HCT116 (cell line): ENCODE measurements at regions not wholly inside any gene's neighbourhood (a gene's known extent, or its start where the extent isn't known, plus 50 kb on each side); places are given as distances from the start of the nearest gene placed in this dataset.

Experiments used
- CTCF ChIP-seq, 3 experiments: fragments of 200-600 bp in 1 of 3; sonication (generic) in 1 of 3; IDR thresholded peaks in 2 of 3; conservative IDR thresholded peaks in 1 of 3; 2 replicates each; pipeline ENCODE4 v1.5.1; 2012 to 2017; ENCODE audit warnings: low read depth in 2 of 3, low read length in 2 of 3, antibody characterized with exemption in 1 of 3, borderline replicate concordance in 1 of 3, control low read depth in 1 of 3, mild to moderate bottlenecking in 1 of 3, mixed read lengths in 1 of 3, mixed run types in 1 of 3, moderate library complexity in 1 of 3; ENCODE audit not compliant: insufficient read depth in 1 of 3
- EZH2 ChIP-seq: fragments of 200-600 bp; sonication (generic); IDR thresholded peaks from 2 replicates; pipeline ENCODE4 v1.6.1; 2017; ENCODE audit warnings: antibody characterized with exemption, mixed run types
- EZH2phosphoT487 ChIP-seq: fragments of 200-600 bp; IDR thresholded peaks from 2 replicates; pipeline ENCODE4 v1.6.1; 2018; ENCODE audit warnings: antibody characterized with exemption, borderline replicate concordance
- POLR2A ChIP-seq: IDR thresholded peaks from 2 replicates; pipeline ENCODE4 v1.7.0; 2011; ENCODE audit warnings: borderline replicate concordance; ENCODE audit not compliant: insufficient read depth, insufficient read length; ENCODE audit errors: extremely low read depth
- POLR2AphosphoS5 ChIP-seq: IDR thresholded peaks from 2 replicates; pipeline ENCODE4 v1.6.1; 2011; ENCODE audit warnings: mild to moderate bottlenecking, low read depth, low read length, moderate library complexity
- RAD21 ChIP-seq: IDR thresholded peaks from 2 replicates; pipeline ENCODE4 v1.6.1; 2012; ENCODE audit warnings: low read depth, mild to moderate bottlenecking
- SP1 ChIP-seq: IDR thresholded peaks from 2 replicates; pipeline ENCODE4 v1.6.1; 2012; ENCODE audit warnings: low read depth
- SRF ChIP-seq: IDR thresholded peaks from 2 replicates; pipeline ENCODE4 v1.6.1; 2012; ENCODE audit warnings: low read depth
- YY1 ChIP-seq: IDR thresholded peaks from 2 replicates; pipeline ENCODE4 v1.6.1; 2011; ENCODE audit warnings: low read length, low read depth, moderate library complexity, mild to moderate bottlenecking; ENCODE audit not compliant: insufficient replicate concordance; ENCODE audit errors: extremely low read depth
- ZFX ChIP-seq: fragments of 450-650 bp; IDR thresholded peaks from 2 replicates; pipeline ENCODE4 v1.6.1; 2017
- ZNF274 ChIP-seq: fragments of 200-500 bp; sonication (Bioruptor generic); IDR thresholded peaks from 2 replicates; pipeline ENCODE4 v1.6.1; 2014; ENCODE audit warnings: mild to moderate bottlenecking, low read depth, low read length, inconsistent platforms
- TF ChIP-seq, protein P1 (sequence below): IDR thresholded peaks from 2 replicates; pipeline ENCODE4 v1.6.1; 2012
- TF ChIP-seq, protein P2 (sequence below): IDR thresholded peaks from 2 replicates; pipeline ENCODE4 v1.6.1; 2011; ENCODE audit warnings: mild to moderate bottlenecking, low read length, moderate library complexity; ENCODE audit not compliant: insufficient replicate concordance; ENCODE audit errors: extremely low read depth

DNA sequence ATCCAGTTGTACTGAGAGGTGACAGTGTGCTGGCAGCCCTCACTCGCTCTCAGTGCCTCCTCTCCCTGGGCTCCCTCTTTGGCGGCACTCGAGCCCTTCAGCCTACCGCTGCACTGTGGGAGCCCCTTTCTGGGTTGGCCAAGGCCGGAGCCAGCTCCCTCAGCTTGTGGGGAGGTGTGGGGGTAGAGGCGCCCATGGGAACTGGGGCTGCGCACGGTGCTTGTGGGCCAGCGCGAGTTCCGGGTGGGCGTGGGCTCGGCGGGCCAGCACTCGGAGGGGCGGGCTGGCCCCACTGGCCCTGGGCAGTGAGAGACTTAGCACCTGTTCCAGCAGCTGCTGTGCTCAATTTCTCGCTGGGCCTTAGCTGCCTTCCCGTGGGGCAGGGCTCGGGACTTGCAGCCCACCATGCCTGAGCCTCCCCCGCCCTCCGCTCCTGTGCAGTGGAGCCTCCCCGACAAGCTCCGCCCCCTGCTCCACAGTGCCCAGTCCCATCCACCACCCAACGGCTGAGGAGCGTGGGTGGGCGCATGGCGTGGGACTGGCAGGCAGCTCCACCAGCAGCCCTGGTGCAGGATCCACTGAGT lies 342.2 kb upstream of the ZNF608 start:
- TF ChIP-seq RAD21 = no peak
- TF ChIP-seq CTCF (IDR thresholded peaks at IDR 0.05 in 2 of 3, conservative IDR thresholded peaks at IDR 0.05 in 1 of 3; ENCODE audit: borderline replicate concordance in 1 of 3, insufficient read depth in 1 of 3, low read depth in 2 of 3, low read length in 2 of 3) = no peak
- TF ChIP-seq, protein P1, sequence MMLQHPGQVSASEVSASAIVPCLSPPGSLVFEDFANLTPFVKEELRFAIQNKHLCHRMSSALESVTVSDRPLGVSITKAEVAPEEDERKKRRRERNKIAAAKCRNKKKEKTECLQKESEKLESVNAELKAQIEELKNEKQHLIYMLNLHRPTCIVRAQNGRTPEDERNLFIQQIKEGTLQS = no peak
- no peak for TF ChIP-seq SRF
- TF ChIP-seq EZH2 = no peak
- no peak for TF ChIP-seq POLR2A
- no peak for TF ChIP-seq EZH2phosphoT487
- TF ChIP-seq SP1 = no peak
- TF ChIP-seq POLR2AphosphoS5 = no peak
- TF ChIP-seq ZNF274 = no peak
- TF ChIP-seq, protein P2, sequence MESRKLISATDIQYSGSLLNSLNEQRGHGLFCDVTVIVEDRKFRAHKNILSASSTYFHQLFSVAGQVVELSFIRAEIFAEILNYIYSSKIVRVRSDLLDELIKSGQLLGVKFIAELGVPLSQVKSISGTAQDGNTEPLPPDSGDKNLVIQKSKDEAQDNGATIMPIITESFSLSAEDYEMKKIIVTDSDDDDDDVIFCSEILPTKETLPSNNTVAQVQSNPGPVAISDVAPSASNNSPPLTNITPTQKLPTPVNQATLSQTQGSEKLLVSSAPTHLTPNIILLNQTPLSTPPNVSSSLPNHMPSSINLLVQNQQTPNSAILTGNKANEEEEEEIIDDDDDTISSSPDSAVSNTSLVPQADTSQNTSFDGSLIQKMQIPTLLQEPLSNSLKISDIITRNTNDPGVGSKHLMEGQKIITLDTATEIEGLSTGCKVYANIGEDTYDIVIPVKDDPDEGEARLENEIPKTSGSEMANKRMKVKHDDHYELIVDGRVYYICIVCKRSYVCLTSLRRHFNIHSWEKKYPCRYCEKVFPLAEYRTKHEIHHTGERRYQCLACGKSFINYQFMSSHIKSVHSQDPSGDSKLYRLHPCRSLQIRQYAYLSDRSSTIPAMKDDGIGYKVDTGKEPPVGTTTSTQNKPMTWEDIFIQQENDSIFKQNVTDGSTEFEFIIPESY = no peak
- TF ChIP-seq ZFX = no peak
- no peak for TF ChIP-seq YY1
